WI38 (cell line): ENCODE measurements at regions not wholly inside any gene's neighbourhood (a gene's known extent, or its start where the extent isn't known, plus 50 kb on each side); places are given as distances from the start of the nearest gene placed in this dataset.

Experiments used
- H3K4me3 ChIP-seq: 2 replicates; pipeline ENCODE4 v1.5.1; 2011; ENCODE audit warnings: low read depth, mild to moderate bottlenecking, control low read depth, low read length
- CTCF ChIP-seq: IDR thresholded peaks from 2 replicates; pipeline ENCODE4 v1.5.1; 2012; ENCODE audit warnings: low read depth, mild to moderate bottlenecking, control low read depth, low read length

DNA sequence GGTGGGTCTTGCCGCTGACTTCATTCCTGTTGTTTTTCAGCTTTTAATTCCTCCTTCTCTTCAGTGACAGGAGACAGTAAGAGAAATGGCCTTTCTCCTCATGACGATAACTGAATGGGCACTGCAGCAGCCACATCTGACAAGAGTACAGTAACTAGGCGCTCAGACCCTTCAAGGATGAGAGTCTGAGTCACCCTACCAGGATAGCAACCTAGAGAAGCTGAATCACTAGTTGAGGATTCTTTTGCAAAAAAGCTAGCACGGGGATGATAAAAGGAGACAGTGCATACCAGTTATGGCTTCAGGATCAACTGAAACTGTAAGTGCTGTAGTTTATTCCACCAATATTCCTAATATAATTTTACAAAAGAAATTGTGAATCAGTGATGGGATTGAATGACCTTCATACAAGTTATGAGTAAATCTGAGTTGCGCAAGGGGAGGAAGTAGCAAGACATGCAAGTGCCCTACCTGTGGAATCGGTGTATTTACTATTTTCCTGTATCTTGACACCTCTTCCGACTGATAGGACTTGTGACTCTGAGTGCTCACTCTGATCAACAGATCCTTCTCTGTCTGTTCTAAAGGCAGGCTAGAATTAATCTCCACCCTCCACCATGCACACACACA lies 161.8 kb upstream of the GRIK2 start:
- TF ChIP-seq CTCF: no peak
- H3K4me3 ChIP-seq: no peak overlapping the region

DNA sequence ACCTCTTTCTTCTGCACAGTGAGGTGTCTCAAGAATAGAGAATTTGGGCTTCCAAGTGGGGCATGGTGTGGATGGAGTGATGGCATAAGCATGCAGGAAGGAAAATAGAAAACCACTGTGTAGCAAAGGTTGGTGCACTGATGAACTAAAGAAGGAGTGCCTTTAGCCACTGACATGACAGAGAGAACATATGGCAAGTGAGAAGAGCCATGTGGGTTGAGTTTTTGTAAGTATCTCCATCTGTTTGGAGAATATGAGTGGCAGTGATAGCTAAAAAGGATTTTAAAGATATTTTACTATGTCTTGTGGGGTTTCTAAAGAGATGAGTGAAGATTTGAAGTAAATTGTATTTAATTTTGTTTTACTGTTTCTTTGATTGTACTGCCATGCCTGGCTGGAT lies 160.5 kb upstream of the GRIK2 start:
- H3K4me3 ChIP-seq: no peak overlapping the region
- TF ChIP-seq CTCF: no peak

- H3K4me3 ChIP-seq: no peak overlapping the region
- no peak for TF ChIP-seq CTCF
Measured at GRCh38 chr6:101236709-101237108, 156.8 kb upstream of the GRIK2 start.

DNA sequence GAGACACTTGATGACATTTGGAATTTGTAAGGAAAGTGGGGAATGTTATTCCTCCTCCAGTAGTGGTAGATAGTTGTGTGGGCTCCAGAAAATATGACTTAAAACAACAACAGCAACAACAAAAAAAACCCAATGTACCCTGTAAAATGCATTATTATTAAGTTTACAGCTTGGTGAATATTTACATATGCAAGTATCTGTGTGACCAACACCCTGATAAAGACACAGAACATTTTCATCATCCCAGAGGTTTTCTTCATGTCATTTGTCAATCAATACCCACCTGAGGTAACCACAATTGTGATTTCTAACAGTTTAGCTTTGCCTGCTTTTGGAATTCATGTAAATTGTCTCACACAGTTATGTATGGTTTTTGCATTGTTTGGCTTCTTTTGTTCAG lies 152.1 kb upstream of the GRIK2 start:
- no peak overlapping the region for H3K4me3 ChIP-seq
- no peak for TF ChIP-seq CTCF

GRCh38 chr6:101249470-101249869 lies 144.0 kb upstream of the GRIK2 start:
- no peak for TF ChIP-seq CTCF
- no peak overlapping the region for H3K4me3 ChIP-seq

DNA sequence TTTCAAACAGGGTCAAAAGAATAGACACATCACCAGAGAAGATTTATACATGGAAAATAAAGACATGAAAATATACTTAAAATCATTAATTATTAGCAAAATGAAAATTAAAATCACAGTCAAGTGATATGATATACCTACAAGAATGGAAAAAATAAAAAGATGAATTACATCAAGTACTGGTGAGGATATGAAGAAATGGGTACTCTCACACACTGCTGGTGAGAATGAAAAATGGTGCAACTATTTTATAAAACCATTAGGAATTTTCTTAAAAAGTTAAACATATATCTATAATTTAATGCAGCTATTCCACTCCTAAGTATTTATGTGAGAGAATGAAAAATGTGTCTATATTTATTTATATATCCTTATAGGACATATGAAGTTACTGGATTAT lies 136.3 kb upstream of the GRIK2 start:
- no peak for TF ChIP-seq CTCF
- no peak overlapping the region for H3K4me3 ChIP-seq

- TF ChIP-seq CTCF: no peak
Measured at GRCh38 chr6:101259505-101259904, 134.0 kb upstream of the GRIK2 start.

More at GRCh38 chr6:101259505-101259904, 134.0 kb upstream of the GRIK2 start:
- H3K4me3 ChIP-seq: no peak overlapping the region
